ENCODE measurements at regions not wholly inside any gene's neighbourhood (a gene's known extent, or its start where the extent isn't known, plus 50 kb on each side); places are given as distances from the start of the nearest gene placed in this dataset.

DNA sequence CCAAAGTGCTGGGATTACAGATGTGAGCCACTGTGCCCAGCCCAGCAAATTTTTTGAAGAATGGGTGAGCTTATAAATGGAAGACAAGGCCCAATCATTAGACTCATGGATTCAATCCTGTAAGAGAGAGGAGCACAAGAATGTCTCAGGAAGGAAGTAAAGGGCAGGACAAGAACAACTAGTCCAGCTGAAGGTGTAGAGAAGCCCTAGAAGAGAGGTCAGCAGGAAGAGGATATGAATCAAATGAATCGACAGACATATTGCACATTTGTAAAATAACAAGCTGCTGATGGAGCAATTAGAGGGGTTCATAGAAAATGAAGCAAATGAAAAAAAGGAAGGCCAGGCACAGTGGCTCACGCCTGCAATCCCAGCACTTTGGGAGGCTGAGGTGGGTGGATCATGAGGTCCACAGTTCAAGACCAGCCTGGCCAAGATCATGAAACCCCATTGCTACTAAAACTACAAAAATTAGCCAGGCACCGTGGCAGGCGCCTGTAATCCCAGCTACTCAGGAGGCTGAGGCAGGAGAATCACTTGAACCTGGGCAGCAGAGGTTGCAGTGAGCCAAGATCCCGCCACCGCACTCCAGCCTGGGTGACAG lies 74.9 kb downstream of the MIS18A start:
- Mint-ChIP-seq H3K4me1 (no peaks in the 10 kb centered on the region), H3K36me3 (no peaks in the 10 kb centered on the region), H3K27me3 (ENCODE audit: low read depth in 2 of 2) (peaks cover 0 to 8% of the 10 kb centered on the region in 2 donors), H3K4me3 (no peak overlapping the region), H3K9me3 (no peaks in the 10 kb centered on the region), H3K27ac (no peak overlapping the region)
- Histone ChIP-seq H3K27ac (ENCODE audit: low read length) (no peak overlapping the region), H3K9me3 (ENCODE audit: control insufficient read depth, insufficient read depth, low read length) (no peaks in the 10 kb centered on the region), H3K4me1 (ENCODE audit: control insufficient read depth, insufficient read depth, low read length) (no peaks in the 10 kb centered on the region), H3K4me3 (ENCODE audit: low read length) (no peak overlapping the region), H3K27me3 (ENCODE audit: control insufficient read depth, insufficient read depth, low read length) (no peaks in the 10 kb centered on the region), H3K36me3 (ENCODE audit: control insufficient read depth, insufficient read depth, low read length) (no peaks in the 10 kb centered on the region)
- DNase-seq (no peak), ATAC-seq (no peak)
- TF ChIP-seq CTCF (IDR thresholded peaks at IDR 0.05) = no peak
- 88% methylated on average over 6 of the region's 6 CpGs for WGBS (ENCODE audit: insufficient coverage)
- intact Hi-C loops (cut with micrococcal nuclease) = no loop called here

DNA sequence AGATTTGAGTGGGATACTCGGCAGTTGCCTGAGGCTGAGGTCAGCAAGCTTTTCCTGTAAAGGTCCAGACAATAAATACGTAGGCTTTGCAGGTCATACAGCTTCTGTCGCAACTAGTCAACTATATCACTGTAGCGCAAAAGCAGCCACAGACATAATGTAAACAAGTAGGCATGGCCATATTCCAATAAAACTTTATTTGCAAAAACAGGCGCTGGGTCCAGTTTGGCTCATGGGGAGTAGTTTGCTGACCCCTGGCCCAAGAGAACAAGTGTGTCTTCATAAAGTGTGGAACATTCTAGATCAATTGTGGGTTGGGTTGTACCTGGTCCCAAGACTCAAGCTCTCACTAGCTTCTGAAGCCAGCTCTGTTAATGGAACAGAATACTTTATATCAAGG lies 78.8 kb downstream of the MIS18A start:
- H3K27ac ChIP-seq (ENCODE audit: low read length) = no peak overlapping the region
- no peaks in the 10 kb centered on the region for H3K9me3 Mint-ChIP-seq
- H3K27me3 Mint-ChIP-seq (ENCODE audit: low read depth in 2 of 2) = no peaks in the 10 kb centered on the region
- no peak overlapping the region for H3K27ac Mint-ChIP-seq
- no peak for DNase-seq
- TF ChIP-seq CTCF (IDR thresholded peaks at IDR 0.05) = no peak
- H3K4me1 ChIP-seq (ENCODE audit: control insufficient read depth, insufficient read depth, low read length) = no peaks in the 10 kb centered on the region
- H3K4me3 Mint-ChIP-seq = no peak overlapping the region
- no peaks in the 10 kb centered on the region for H3K27me3 ChIP-seq (ENCODE audit: control insufficient read depth, insufficient read depth, low read length)
- H3K36me3 Mint-ChIP-seq = no peaks in the 10 kb centered on the region
- H3K4me3 ChIP-seq (ENCODE audit: low read length) = no peak overlapping the region
- H3K9me3 ChIP-seq (ENCODE audit: control insufficient read depth, insufficient read depth, low read length) = no peaks in the 10 kb centered on the region
- no peaks in the 10 kb centered on the region for H3K36me3 ChIP-seq (ENCODE audit: control insufficient read depth, insufficient read depth, low read length)
- no peaks in the 10 kb centered on the region for H3K4me1 Mint-ChIP-seq
- WGBS (ENCODE audit: insufficient coverage) = 87% methylated on average over 5 of the region's 5 CpGs
- ATAC-seq = no peak
- intact Hi-C loops (cut with micrococcal nuclease) = no loop called here

GRCh38 chr21:32198384-32198783 lies 80.5 kb downstream of the MIS18A start:
- no peak for DNase-seq
- H3K4me3 Mint-ChIP-seq = no peak overlapping the region
- no peaks in the 10 kb centered on the region for H3K27me3 Mint-ChIP-seq (ENCODE audit: low read depth in 2 of 2)
- Histone ChIP-seq H3K9me3 (ENCODE audit: control insufficient read depth, insufficient read depth, low read length) (no peaks in the 10 kb centered on the region), H3K4me3 (ENCODE audit: low read length) (no peak overlapping the region), H3K36me3 (ENCODE audit: control insufficient read depth, insufficient read depth, low read length) (no peaks in the 10 kb centered on the region), H3K27ac (ENCODE audit: low read length) (no peak overlapping the region), H3K4me1 (ENCODE audit: control insufficient read depth, insufficient read depth, low read length) (no peaks in the 10 kb centered on the region), H3K27me3 (ENCODE audit: control insufficient read depth, insufficient read depth, low read length) (no peaks in the 10 kb centered on the region)
- no peaks in the 10 kb centered on the region for H3K4me1 Mint-ChIP-seq
- no peaks in the 10 kb centered on the region for H3K9me3 Mint-ChIP-seq
- no peak for TF ChIP-seq CTCF (IDR thresholded peaks at IDR 0.05)
- WGBS (ENCODE audit: insufficient coverage) = 91% methylated on average over 8 of the region's 8 CpGs
- H3K36me3 Mint-ChIP-seq = no peaks in the 10 kb centered on the region
- no peak overlapping the region for H3K27ac Mint-ChIP-seq
- no peak for ATAC-seq
- intact Hi-C loops (cut with micrococcal nuclease) = no loop called here

GRCh38 chr21:32197896-32198295 lies 81.0 kb downstream of the MIS18A start:
- H3K27ac ChIP-seq (ENCODE audit: low read length) = no peak overlapping the region
- no peaks in the 10 kb centered on the region for H3K4me1 ChIP-seq (ENCODE audit: control insufficient read depth, insufficient read depth, low read length)
- no peaks in the 10 kb centered on the region for H3K4me1 Mint-ChIP-seq
- H3K36me3 ChIP-seq (ENCODE audit: control insufficient read depth, insufficient read depth, low read length) = no peaks in the 10 kb centered on the region
- no peak for TF ChIP-seq CTCF (IDR thresholded peaks at IDR 0.05)
- DNase-seq (no peak), ATAC-seq (no peak)
- H3K27ac Mint-ChIP-seq = no peak overlapping the region
- no peak overlapping the region for H3K4me3 ChIP-seq (ENCODE audit: low read length)
- H3K4me3 Mint-ChIP-seq = no peak overlapping the region
- H3K9me3 Mint-ChIP-seq = no peaks in the 10 kb centered on the region
- H3K9me3 ChIP-seq (ENCODE audit: control insufficient read depth, insufficient read depth, low read length) = no peaks in the 10 kb centered on the region
- no peaks in the 10 kb centered on the region for H3K27me3 ChIP-seq (ENCODE audit: control insufficient read depth, insufficient read depth, low read length)
- WGBS (ENCODE audit: insufficient coverage) = 61% methylated on average over 2 of the region's 2 CpGs
- H3K27me3 Mint-ChIP-seq (ENCODE audit: low read depth in 2 of 2) = peaks cover 0 to under 1% of the 10 kb centered on the region in 2 donors
- no peaks in the 10 kb centered on the region for H3K36me3 Mint-ChIP-seq
- intact Hi-C loops (cut with micrococcal nuclease) = no loop called here

Data from natural killer cell (primary cell).